ENCODE measurements at regions not wholly inside any gene's neighbourhood (a gene's known extent, or its start where the extent isn't known, plus 50 kb on each side); places are given as distances from the start of the nearest gene placed in this dataset.

DNA sequence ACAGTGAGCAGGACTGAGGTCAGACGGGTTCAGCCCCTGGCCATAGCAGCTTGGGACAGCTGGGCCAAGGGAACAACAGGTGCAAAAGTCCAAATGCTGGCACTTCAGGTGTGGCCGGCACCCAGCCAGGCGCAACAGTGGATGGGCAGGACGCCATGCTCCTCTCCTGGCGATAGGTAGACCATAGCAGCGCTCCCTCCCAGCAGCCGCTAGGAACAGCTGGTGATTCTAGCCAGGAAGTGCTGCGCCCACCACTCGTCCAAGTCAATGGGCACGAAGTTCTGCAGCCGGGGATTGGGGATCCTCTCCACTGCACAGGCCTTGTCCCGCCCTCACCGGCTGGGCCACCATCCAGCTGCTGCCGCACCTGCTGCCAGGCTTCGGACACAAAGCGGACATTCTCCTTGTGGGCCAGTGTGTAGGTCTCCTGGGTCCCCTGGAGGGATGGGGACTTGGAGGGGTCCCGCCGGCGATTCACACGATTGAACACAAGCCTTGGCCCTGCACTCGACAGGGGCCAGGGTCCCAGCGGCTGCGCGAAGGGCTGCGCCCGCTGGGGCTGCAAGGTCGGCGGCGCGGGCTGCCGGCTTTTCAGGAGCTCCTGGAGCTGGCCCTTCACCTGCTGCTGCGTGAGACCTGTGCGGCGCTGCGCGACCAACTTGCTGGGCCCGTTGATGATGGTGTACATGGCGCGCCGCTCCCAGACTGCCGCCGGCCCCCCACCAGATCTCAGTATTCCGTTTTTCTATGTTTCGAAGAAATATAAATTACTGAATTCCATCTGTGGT lies 227.5 kb upstream of the STK26 start:
- Mint-ChIP-seq H3K4me1 (no peaks in the 10 kb centered on the region), H3K27ac (no peak overlapping the region), H3K4me3 (no peak overlapping the region), H3K36me3 (ENCODE audit: low read depth) (no peaks in the 10 kb centered on the region), H3K27me3 (no peaks in the 10 kb centered on the region)
- no peaks in the 10 kb centered on the region for H3K9me3 ChIP-seq (ENCODE audit: control insufficient read depth, low read length, poor library complexity, severe bottlenecking)
- DNase-seq (no peak), ATAC-seq (no peak)

DNA sequence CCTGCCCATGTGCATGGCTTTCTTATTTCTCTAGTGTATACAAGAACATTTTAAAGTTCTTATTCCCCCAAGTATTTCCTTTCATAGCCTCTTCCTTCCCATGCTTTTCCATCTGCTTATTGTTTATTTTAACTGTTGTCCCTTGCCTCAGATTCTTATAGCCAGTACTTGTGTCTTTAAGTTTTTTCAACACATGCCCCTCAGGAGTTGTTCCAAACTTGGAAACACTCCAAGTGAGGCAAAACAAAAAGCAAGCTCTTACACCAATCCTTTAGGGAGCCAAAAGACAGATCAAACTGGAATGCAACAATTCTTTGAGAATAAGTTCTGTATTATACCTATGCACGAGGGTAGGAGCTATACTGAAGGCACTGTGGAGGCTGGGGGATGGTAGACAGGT lies 222.0 kb upstream of the STK26 start:
- no peak for ATAC-seq
- H3K9me3 ChIP-seq (ENCODE audit: control insufficient read depth, low read length, poor library complexity, severe bottlenecking), result no peaks in the 10 kb centered on the region
- H3K27ac Mint-ChIP-seq, result no peak overlapping the region
- DNase-seq, result no peak
- no peaks in the 10 kb centered on the region for H3K4me1 Mint-ChIP-seq
- H3K36me3 Mint-ChIP-seq (ENCODE audit: low read depth), result no peaks in the 10 kb centered on the region
- H3K27me3 Mint-ChIP-seq, result no peaks in the 10 kb centered on the region
- no peak overlapping the region for H3K4me3 Mint-ChIP-seq

DNA sequence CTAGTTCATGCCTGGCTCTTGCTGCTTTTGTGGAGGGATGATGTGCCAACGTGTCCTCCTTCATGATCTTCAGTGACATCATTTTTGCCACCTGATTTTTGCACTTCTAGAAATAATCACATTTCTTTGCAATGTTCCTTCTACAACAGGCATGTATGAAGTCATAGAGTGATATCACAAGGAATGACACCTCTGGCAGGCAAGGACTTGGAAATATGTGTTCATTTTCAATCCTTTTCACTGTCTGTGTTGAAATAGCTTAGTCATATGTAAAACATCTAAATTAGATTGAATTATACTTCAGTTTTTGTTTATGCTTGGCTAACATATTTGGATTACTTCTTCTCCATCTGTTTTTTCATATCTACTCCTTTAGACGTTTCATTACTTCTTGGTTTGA lies 221.2 kb upstream of the STK26 start:
- ATAC-seq (no peak), DNase-seq (no peak)
- H3K4me3 Mint-ChIP-seq, result no peak overlapping the region
- no peaks in the 10 kb centered on the region for H3K36me3 Mint-ChIP-seq (ENCODE audit: low read depth)
- no peak overlapping the region for H3K27ac Mint-ChIP-seq
- no peaks in the 10 kb centered on the region for H3K9me3 ChIP-seq (ENCODE audit: control insufficient read depth, low read length, poor library complexity, severe bottlenecking)
- no peaks in the 10 kb centered on the region for H3K27me3 Mint-ChIP-seq
- no peaks in the 10 kb centered on the region for H3K4me1 Mint-ChIP-seq

DNA sequence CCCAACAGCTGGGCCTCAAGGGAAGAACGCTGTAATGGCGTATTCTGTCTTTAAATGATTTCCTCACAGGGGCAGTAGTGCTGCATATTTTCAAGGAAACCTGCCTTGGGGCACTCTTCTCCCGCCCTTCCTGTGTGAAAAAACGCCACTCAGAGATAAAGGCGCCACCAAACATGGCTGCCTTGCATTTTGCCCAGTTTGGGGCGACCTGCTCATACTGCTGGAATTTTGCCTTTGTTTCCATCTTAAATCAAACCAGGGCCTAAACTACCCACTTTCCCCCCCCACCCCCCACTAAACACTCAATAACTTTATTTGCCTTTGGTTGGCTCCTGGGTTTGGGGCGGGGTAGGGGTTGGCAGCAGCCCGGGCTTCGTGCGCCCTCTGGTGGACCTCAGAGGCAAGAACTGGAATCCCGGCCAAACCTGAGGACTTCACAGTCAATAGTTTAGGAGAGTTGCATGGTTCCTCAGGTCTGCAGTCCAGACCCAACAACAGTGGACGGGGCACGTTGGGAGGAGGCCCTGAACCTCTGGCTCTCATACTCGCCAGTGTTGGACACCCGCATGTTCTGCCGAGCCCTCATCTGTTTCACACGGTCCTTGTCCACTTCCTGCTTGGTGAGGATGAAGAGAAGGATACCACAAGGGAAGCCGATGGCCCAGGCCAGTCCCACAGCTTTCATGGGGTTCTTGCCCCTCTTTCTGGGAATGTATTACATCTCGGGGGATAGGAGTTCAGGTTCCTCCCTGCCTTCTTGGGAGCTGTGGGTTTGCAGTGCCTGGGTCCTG lies 220.1 kb upstream of the STK26 start:
- DNase-seq (no peak), ATAC-seq (peak; percentile 54)
- Mint-ChIP-seq H3K27ac (no peak overlapping the region), H3K36me3 (ENCODE audit: low read depth) (no peaks in the 10 kb centered on the region), H3K27me3 (no peaks in the 10 kb centered on the region), H3K4me3 (no peak overlapping the region), H3K4me1 (no peaks in the 10 kb centered on the region)
- no peaks in the 10 kb centered on the region for H3K9me3 ChIP-seq (ENCODE audit: control insufficient read depth, low read length, poor library complexity, severe bottlenecking)

DNA sequence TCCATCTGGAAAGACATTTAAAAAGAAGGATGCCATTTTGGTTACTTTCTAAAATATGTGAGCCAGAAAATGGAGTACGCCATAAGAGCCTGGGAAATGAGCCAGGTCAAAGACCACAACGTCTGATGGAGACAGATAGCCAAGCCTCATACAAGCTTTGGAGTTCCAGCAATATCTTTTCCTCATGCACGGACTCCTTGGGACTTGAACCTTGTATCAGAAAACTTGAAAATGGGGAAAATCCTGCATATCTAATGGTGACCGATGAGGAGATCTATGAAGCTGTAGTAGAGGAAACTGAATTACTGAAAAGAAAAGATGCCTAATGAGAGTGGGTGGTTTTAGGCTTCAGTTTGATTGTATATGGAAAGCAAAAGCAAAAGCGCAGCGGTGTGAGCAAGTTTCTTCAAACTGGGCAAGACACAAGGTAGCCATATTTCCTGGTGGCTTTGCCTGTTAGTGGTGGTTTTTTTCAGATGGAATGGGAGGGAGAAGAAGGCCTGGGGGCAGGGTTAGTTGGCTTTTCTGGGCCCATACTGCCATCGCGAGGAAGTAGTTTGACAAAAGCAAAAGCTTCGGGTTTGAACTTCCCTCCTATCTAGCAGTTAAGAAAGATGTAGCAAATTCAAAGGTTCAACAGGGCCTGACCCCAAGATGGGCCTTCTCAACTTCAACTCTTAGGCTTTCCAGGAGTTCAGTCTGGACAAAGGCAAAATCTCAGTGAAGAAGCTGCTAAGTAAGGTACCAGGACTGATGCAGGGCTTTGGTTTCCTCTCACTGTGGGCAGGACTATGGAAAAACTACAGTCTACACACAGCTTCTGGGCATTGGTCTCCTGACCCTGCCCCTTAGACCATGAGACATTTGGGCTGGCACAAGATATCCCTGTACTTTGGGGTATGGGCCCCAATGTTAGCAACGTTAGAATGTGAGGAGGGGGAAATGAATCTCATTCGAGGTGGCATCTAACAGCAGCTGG lies 210.0 kb upstream of the STK26 start:
- Mint-ChIP-seq H3K4me1 (peaks cover 11% of the 10 kb centered on the region), H3K27ac (peak overlapping the region; percentile 91), H3K36me3 (ENCODE audit: low read depth) (no peaks in the 10 kb centered on the region), H3K27me3 (no peaks in the 10 kb centered on the region), H3K4me3 (peak overlapping the region; percentile 90)
- H3K9me3 ChIP-seq (ENCODE audit: control insufficient read depth, low read length, poor library complexity, severe bottlenecking), result no peaks in the 10 kb centered on the region
- ATAC-seq, result peak; percentile 90
- peak; percentile 19 to 60 (median 47) for DNase-seq

DNA sequence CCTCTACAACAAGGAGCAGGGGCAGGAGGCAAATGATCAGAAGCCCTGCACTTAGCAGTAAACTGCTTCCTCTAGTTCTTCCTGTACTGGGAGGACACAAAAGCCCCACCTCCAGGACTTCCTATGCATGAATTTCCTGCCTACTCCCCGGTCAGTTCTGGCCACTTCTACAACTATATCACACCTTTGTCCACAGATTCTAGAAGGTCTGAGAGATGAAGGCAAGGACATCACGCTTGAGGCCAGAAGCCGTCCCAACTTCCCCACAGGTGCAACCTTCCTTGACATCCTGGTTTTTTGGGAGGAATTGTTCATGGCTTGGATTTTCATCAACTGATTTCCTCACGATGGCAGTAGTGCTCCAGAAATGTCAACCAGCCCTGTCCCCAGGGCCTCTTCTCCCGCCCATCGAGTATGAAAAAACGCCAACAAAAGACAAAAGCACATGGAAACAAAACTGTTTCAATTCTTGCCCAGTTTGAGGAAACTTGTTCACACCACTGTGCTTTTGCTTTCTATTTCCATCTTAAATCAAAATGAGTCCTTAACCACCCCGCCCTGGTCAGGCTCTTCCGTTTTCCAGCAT lies 206.5 kb upstream of the STK26 start:
- H3K4me3 Mint-ChIP-seq, result peak overlapping the region; percentile 89
- peak; percentile 35 for ATAC-seq
- no peaks in the 10 kb centered on the region for H3K9me3 ChIP-seq (ENCODE audit: control insufficient read depth, low read length, poor library complexity, severe bottlenecking)
- peaks cover 14% of the 10 kb centered on the region for H3K4me1 Mint-ChIP-seq
- peak overlapping the region; percentile 90 for H3K27ac Mint-ChIP-seq
- DNase-seq, result peak; percentile 17 to 60 (median 36)
- no peaks in the 10 kb centered on the region for H3K36me3 Mint-ChIP-seq (ENCODE audit: low read depth)
- no peaks in the 10 kb centered on the region for H3K27me3 Mint-ChIP-seq

DNA sequence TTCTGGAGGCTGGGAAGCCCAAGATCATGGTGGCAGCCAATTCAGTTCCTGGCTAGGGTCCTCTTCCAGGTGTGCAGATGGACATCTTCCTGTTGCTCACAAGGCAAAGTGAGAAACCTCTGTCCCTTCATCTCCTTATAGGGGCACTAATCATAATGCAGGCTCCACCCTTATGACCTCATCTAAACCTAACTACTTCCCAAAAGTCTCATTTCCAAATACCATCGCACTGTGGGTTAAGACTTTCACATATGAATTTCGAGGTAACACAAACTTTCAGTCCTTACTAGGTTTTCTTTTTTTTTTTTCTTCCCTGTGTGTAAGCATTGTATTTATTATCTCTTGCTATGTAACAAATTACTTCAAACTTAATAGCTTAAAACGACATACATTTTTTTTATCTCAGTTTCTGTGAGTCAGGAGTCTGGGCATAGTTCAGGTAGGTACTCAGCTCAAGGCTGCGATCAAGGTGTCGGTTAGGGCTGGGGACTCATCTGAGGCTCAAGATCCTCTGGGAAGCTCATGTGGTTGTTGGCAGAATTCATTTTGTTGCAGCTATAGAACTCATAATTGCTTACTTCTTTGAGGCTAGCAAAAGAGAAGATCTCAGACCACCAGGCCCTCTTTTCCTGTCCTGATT lies 204.7 kb upstream of the STK26 start:
- ATAC-seq, result no peak
- Mint-ChIP-seq H3K27me3 (no peaks in the 10 kb centered on the region), H3K4me3 (peak overlapping the region; percentile 7), H3K36me3 (ENCODE audit: low read depth) (no peaks in the 10 kb centered on the region), H3K4me1 (peaks cover 10% of the 10 kb centered on the region), H3K27ac (peak overlapping the region; percentile 72)
- no peaks in the 10 kb centered on the region for H3K9me3 ChIP-seq (ENCODE audit: control insufficient read depth, low read length, poor library complexity, severe bottlenecking)
- no peak for DNase-seq

DNA sequence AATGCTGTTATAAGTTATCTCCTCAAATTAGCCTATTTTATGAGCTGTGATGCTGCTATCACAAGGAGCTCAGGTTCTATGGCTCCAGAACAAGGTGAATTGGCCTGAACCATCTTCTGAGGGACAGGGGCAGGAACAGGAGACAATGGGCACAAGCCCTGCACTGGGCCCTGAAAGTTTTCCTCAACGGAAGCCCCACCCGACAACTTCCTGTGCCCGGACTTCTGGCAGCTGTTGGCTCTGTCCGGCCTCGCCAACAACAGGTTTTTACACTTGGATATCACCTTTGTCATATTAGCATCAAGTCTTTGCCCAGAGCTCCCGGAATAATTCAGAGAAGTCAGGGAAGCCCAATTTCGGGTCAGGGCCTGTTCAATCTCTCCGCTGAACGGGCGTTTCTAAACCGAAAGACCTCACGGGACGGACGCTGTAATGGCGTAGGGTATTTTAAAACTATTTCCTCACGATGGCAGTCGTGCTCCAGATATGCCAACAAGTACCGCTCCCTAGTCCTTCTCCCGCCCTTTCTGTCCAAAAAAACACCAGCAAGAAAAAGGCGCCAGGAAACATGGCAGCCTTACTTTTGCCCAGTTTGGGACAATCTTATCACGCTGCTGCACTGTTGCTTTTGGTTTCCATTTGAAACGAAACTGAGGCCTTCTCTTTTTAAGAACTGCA lies 201.0 kb upstream of the STK26 start:
- no peaks in the 10 kb centered on the region for H3K36me3 Mint-ChIP-seq (ENCODE audit: low read depth)
- H3K27ac Mint-ChIP-seq, result no peak overlapping the region
- no peaks in the 10 kb centered on the region for H3K9me3 ChIP-seq (ENCODE audit: control insufficient read depth, low read length, poor library complexity, severe bottlenecking)
- no peak overlapping the region for H3K4me3 Mint-ChIP-seq
- no peak for ATAC-seq
- no peak for DNase-seq
- peaks cover 3% of the 10 kb centered on the region for H3K4me1 Mint-ChIP-seq
- H3K27me3 Mint-ChIP-seq, result no peaks in the 10 kb centered on the region

DNA sequence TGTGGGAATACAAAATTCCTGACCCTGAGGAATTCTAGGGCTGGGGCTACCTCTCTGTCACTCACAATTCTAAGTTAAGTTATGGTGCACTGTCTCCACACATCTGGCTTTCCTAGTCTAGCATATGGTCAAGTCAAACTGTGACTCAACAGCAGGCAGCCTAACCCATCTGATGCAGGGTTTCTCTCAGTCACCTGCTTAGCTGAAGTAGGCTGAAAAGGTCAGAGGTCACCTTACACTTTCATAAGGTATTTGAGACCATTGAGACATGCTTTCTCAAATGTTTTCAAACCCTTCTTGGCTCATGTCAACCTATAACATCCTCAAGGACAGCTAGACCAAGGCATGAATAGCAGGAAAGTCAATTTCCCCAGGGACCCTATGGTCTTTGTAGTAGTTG lies 196.5 kb upstream of the STK26 start:
- Mint-ChIP-seq H3K27ac (no peak overlapping the region), H3K4me3 (no peak overlapping the region)
- ATAC-seq, result no peak

DNA sequence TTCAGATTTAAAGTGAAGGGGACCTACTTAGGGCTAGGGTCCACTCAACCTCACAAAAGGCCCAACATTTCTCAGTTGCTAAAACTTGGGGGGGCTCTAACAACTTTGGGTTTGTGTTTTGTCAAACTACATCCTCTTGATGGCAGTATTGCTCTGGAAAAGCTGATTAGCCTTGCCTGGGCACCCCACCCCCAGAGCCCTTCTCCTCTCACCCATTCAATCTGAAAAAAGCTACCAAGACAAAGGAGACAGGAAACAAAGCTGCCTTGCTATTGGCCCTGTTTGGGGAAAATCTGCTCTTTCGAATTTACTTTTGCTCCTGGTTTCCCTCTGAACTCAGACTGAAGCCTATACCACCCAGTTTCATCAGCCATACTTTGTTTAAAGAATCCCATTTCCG lies 195.2 kb upstream of the STK26 start:
- peaks cover 14% of the 10 kb centered on the region for H3K4me1 Mint-ChIP-seq
- peak overlapping the region; percentile 52 for H3K4me3 Mint-ChIP-seq
- peak overlapping the region; percentile 73 for H3K27ac Mint-ChIP-seq
- H3K9me3 ChIP-seq (ENCODE audit: control insufficient read depth, low read length, poor library complexity, severe bottlenecking), result no peaks in the 10 kb centered on the region
- ATAC-seq (peak; percentile 74), DNase-seq (no peak)
- no peaks in the 10 kb centered on the region for H3K36me3 Mint-ChIP-seq (ENCODE audit: low read depth)
- no peaks in the 10 kb centered on the region for H3K27me3 Mint-ChIP-seq

More for the DNA sequence above, 196.5 kb upstream of the STK26 start:
- DNase-seq, result no peak
- Mint-ChIP-seq H3K4me1 (peaks cover 10% of the 10 kb centered on the region), H3K27me3 (no peaks in the 10 kb centered on the region), H3K36me3 (ENCODE audit: low read depth) (no peaks in the 10 kb centered on the region)
- no peaks in the 10 kb centered on the region for H3K9me3 ChIP-seq (ENCODE audit: control insufficient read depth, low read length, poor library complexity, severe bottlenecking)

DNA sequence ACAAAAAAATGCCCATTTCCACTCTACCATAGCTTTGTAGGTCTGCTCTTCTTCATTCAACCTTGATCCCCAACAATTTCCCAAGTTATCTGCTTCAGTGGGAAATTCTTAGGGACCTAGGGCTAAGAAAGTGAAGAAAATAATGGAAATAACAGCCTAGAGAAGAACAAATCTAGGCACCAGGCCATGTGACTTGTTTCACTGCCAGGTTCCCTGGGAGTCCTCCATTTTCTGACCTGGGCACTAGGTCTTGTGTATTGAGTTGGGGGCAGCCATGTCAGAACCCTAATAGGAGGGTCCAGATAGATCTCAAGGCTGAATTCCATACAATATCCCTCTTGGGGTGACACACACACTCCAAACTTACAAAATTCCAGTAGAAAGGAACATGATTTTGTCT lies 194.6 kb upstream of the STK26 start:
- Mint-ChIP-seq H3K4me1 (peaks cover 14% of the 10 kb centered on the region), H3K27me3 (no peaks in the 10 kb centered on the region), H3K36me3 (ENCODE audit: low read depth) (no peaks in the 10 kb centered on the region), H3K4me3 (no peak overlapping the region), H3K27ac (peak overlapping the region; percentile 73)
- H3K9me3 ChIP-seq (ENCODE audit: control insufficient read depth, low read length, poor library complexity, severe bottlenecking), result no peaks in the 10 kb centered on the region
- DNase-seq, result no peak
- no peak for ATAC-seq

All from T-helper 17 cell (primary cell).